ENCODE measurements at regions not wholly inside any gene's neighbourhood (a gene's known extent, or its start where the extent isn't known, plus 50 kb on each side); places are given as distances from the start of the nearest gene placed in this dataset.

DNA sequence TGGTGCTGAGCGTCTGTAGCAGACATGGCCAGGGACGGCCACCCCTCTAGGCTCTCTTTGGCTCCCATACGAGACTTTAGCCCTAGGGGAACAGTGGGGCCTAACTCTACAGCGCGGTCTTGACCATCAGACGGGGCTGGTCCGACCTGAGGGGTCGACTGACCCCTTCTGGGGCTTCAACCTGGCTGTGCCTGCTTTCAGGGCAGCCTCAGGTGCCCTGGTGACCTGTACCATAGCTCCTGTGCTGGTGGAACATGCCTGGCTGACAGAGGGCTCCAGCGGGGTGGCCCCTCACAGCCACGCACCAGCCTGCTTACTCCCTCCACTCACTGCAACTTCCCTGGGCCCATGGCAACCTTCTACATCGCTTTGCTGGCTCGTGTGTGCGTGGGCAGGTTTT lies 423.4 kb upstream of the SEMA6A start:
- Histone ChIP-seq H3K27me3 (ENCODE audit: control insufficient read depth in 1 of 2, insufficient read depth in 2 of 2, low read length in 2 of 2) (no peaks in the 10 kb centered on the region), H3K9ac (ENCODE audit: low read depth in 1 of 2, low read length in 2 of 2) (no peak overlapping the region), H3K4me3 (ENCODE audit: low read depth in 1 of 2, low read length in 2 of 2) (no peak overlapping the region), H3K27ac (ENCODE audit: low read depth, low read length) (no peak overlapping the region), H3K4me1 (ENCODE audit: control insufficient read depth in 1 of 2, insufficient read depth in 2 of 2, low read length in 2 of 2) (no peaks in the 10 kb centered on the region), H3K9me3 (ENCODE audit: control insufficient read depth in 1 of 2, low read length in 2 of 2) (no peaks in the 10 kb centered on the region), H3K36me3 (ENCODE audit: control insufficient read depth in 1 of 2, insufficient read depth in 2 of 2, low read length in 2 of 2) (no peaks in the 10 kb centered on the region)

DNA sequence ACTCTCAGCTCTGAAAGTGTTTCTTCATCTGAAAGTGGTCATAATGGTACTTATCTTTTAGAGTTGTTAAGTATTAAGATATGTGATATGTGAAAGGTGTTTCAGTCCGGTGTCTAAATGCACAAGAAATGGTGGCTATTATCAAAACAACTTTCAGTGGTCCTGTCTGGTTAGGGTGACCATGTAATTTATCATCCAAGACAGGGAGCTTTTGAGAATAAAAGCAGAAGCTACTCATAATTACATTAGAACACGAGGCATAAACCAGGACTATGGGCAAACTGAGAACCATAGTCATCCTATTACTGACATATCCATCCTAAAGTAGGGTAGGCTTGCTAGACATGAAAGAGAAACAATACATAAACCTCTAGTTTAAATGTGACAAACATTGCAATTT lies 418.1 kb upstream of the SEMA6A start:
- Histone ChIP-seq H3K9me3 (ENCODE audit: control insufficient read depth in 1 of 2, low read length in 2 of 2) (no peaks in the 10 kb centered on the region), H3K9ac (ENCODE audit: low read depth in 1 of 2, low read length in 2 of 2) (no peak overlapping the region), H3K4me1 (ENCODE audit: control insufficient read depth in 1 of 2, insufficient read depth in 2 of 2, low read length in 2 of 2) (no peaks in the 10 kb centered on the region), H3K36me3 (ENCODE audit: control insufficient read depth in 1 of 2, insufficient read depth in 2 of 2, low read length in 2 of 2) (no peaks in the 10 kb centered on the region), H3K27ac (ENCODE audit: low read depth, low read length) (no peak overlapping the region), H3K27me3 (ENCODE audit: control insufficient read depth in 1 of 2, insufficient read depth in 2 of 2, low read length in 2 of 2) (no peaks in the 10 kb centered on the region), H3K4me3 (ENCODE audit: low read depth in 1 of 2, low read length in 2 of 2) (no peak overlapping the region)

DNA sequence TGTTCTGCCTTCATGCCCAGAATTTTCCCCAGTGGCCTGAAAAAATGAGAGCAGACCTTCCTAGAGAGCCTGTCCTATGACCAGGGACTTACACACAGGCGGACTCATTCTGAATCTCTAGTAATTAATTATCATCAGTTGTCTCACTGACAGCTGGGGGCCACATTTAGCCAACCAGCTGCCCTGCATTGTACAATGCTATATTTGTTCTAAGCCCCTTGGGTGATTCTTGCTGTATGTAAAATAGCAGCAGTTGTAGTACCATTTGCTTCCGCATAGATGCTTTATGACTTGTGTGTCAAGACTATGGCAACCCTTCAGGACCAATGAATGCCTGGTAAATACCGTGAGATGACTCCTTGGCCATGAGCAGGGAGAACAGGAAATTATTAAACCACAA lies 415.4 kb upstream of the SEMA6A start:
- no peaks in the 10 kb centered on the region for H3K36me3 ChIP-seq (ENCODE audit: control insufficient read depth in 1 of 2, insufficient read depth in 2 of 2, low read length in 2 of 2)
- no peaks in the 10 kb centered on the region for H3K27me3 ChIP-seq (ENCODE audit: control insufficient read depth in 1 of 2, insufficient read depth in 2 of 2, low read length in 2 of 2)
- H3K9me3 ChIP-seq (ENCODE audit: control insufficient read depth in 1 of 2, low read length in 2 of 2): no peaks in the 10 kb centered on the region
- H3K9ac ChIP-seq (ENCODE audit: low read depth in 1 of 2, low read length in 2 of 2): no peak overlapping the region
- no peaks in the 10 kb centered on the region for H3K4me1 ChIP-seq (ENCODE audit: control insufficient read depth in 1 of 2, insufficient read depth in 2 of 2, low read length in 2 of 2)
- H3K27ac ChIP-seq (ENCODE audit: low read depth, low read length): no peak overlapping the region
- no peak overlapping the region for H3K4me3 ChIP-seq (ENCODE audit: low read depth in 1 of 2, low read length in 2 of 2)

DNA sequence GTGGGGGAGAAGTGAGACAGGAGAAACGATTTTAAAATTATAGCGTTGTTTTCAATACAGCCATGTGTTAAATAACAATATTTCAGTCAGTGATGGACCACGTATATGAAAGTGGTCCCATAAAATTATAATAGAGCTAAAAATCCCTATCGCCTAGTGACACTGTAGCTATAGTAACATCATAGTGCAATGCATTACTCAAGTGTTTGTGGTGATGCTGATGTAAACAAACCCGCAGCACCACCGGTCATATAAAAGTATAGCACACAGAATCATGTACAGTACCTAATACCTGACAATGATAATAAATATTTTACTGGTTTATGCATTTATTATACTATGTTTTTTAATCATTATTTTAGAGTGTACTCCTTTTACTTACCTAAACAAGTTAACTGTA lies 407.4 kb upstream of the SEMA6A start:
- no peak overlapping the region for H3K9ac ChIP-seq (ENCODE audit: low read depth in 1 of 2, low read length in 2 of 2)
- no peaks in the 10 kb centered on the region for H3K27me3 ChIP-seq (ENCODE audit: control insufficient read depth in 1 of 2, insufficient read depth in 2 of 2, low read length in 2 of 2)
- no peaks in the 10 kb centered on the region for H3K4me1 ChIP-seq (ENCODE audit: control insufficient read depth in 1 of 2, insufficient read depth in 2 of 2, low read length in 2 of 2)
- no peaks in the 10 kb centered on the region for H3K36me3 ChIP-seq (ENCODE audit: control insufficient read depth in 1 of 2, insufficient read depth in 2 of 2, low read length in 2 of 2)
- H3K9me3 ChIP-seq (ENCODE audit: control insufficient read depth in 1 of 2, low read length in 2 of 2): no peaks in the 10 kb centered on the region
- no peak overlapping the region for H3K4me3 ChIP-seq (ENCODE audit: low read depth in 1 of 2, low read length in 2 of 2)
- no peak overlapping the region for H3K27ac ChIP-seq (ENCODE audit: low read depth, low read length)

DNA sequence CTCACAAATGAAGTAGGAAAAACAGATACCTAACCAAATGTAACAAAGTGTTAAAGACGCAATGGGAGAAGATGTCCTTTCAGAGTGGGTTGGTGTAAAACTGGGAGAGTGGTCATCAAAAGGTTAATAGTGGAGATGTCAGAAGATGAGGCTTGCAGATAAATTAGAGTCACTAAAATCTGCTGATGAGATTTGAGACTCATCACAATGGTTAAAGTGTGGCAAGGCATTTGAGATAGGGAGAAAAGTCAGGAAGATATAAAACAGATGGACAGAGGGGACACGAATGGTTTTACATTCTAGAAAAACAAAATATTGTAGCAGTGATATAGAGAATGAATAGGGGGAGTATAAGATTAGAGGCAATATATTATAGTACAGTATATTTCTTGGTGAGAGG lies 406.0 kb upstream of the SEMA6A start:
- Histone ChIP-seq H3K4me1 (ENCODE audit: control insufficient read depth in 1 of 2, insufficient read depth in 2 of 2, low read length in 2 of 2) (no peaks in the 10 kb centered on the region), H3K9ac (ENCODE audit: low read depth in 1 of 2, low read length in 2 of 2) (no peak overlapping the region), H3K36me3 (ENCODE audit: control insufficient read depth in 1 of 2, insufficient read depth in 2 of 2, low read length in 2 of 2) (no peaks in the 10 kb centered on the region), H3K27ac (ENCODE audit: low read depth, low read length) (no peak overlapping the region), H3K27me3 (ENCODE audit: control insufficient read depth in 1 of 2, insufficient read depth in 2 of 2, low read length in 2 of 2) (no peaks in the 10 kb centered on the region), H3K4me3 (ENCODE audit: low read depth in 1 of 2, low read length in 2 of 2) (no peak overlapping the region), H3K9me3 (ENCODE audit: control insufficient read depth in 1 of 2, low read length in 2 of 2) (no peaks in the 10 kb centered on the region)

DNA sequence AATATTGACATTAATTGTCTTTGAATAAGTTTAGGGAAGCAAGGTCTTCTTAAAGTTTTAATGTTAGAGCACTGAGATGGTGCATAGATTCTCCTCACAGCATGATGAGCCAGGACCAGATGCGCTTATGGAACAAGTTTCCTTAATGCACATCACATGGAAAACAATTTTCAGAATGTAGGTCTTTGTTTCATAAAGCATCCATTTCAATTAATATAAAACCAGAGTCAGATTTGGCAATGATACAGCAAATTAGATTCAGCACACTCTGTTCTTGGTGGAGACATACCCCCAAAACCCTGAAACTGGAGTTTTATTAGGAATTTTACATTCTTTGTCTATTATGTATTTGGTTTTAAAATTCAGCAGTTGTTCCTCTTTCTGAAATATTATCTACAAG lies 402.1 kb upstream of the SEMA6A start:
- H3K9ac ChIP-seq (ENCODE audit: low read depth in 1 of 2, low read length in 2 of 2): no peak overlapping the region
- no peaks in the 10 kb centered on the region for H3K4me1 ChIP-seq (ENCODE audit: control insufficient read depth in 1 of 2, insufficient read depth in 2 of 2, low read length in 2 of 2)
- H3K27me3 ChIP-seq (ENCODE audit: control insufficient read depth in 1 of 2, insufficient read depth in 2 of 2, low read length in 2 of 2): no peaks in the 10 kb centered on the region
- H3K4me3 ChIP-seq (ENCODE audit: low read depth in 1 of 2, low read length in 2 of 2): no peak overlapping the region
- no peaks in the 10 kb centered on the region for H3K9me3 ChIP-seq (ENCODE audit: control insufficient read depth in 1 of 2, low read length in 2 of 2)
- H3K36me3 ChIP-seq (ENCODE audit: control insufficient read depth in 1 of 2, insufficient read depth in 2 of 2, low read length in 2 of 2): no peaks in the 10 kb centered on the region
- no peak overlapping the region for H3K27ac ChIP-seq (ENCODE audit: low read depth, low read length)

DNA sequence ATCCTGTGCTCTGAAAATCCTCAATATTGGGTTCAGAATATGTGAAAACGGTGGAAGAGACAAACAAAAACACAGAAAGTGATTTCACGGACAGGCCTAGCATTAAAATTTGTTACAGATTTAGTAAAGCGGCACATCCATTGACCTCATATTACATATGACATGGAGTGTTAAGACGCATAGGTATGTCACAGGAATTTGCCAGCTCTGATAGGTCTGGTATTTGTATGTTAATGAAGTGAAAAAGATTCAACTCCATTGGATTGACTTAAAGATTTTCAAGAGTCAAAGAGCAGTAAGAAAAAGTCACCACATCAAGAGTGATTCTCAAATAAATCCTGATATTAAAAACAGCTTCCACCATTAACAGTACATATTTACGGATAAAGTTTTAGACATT lies 396.5 kb upstream of the SEMA6A start:
- H3K9ac ChIP-seq (ENCODE audit: low read depth in 1 of 2, low read length in 2 of 2): no peak overlapping the region
- H3K9me3 ChIP-seq (ENCODE audit: control insufficient read depth in 1 of 2, low read length in 2 of 2): no peaks in the 10 kb centered on the region
- no peaks in the 10 kb centered on the region for H3K36me3 ChIP-seq (ENCODE audit: control insufficient read depth in 1 of 2, insufficient read depth in 2 of 2, low read length in 2 of 2)
- no peak overlapping the region for H3K4me3 ChIP-seq (ENCODE audit: low read depth in 1 of 2, low read length in 2 of 2)
- H3K27me3 ChIP-seq (ENCODE audit: control insufficient read depth in 1 of 2, insufficient read depth in 2 of 2, low read length in 2 of 2): no peaks in the 10 kb centered on the region
- no peaks in the 10 kb centered on the region for H3K4me1 ChIP-seq (ENCODE audit: control insufficient read depth in 1 of 2, insufficient read depth in 2 of 2, low read length in 2 of 2)
- no peak overlapping the region for H3K27ac ChIP-seq (ENCODE audit: low read depth, low read length)

DNA sequence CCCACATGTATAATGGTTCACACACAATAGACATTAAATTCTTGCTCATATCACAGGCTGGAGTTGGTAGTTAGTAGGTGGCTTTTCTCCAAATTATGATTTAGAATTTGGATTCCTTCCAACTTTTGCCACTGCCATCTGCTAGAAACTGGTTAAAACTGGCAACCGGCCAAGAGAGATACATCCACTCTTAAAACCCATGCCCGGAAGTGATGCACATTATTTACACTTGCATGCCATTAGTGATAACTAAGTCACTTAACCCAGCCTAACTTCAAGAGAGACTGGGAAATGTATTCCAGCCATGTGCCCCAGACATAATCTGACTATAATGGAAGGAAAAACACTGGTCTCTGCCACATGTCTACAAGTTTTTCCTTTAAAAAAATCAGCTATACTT lies 395.7 kb upstream of the SEMA6A start:
- H3K4me1 ChIP-seq (ENCODE audit: control insufficient read depth in 1 of 2, insufficient read depth in 2 of 2, low read length in 2 of 2): no peaks in the 10 kb centered on the region
- no peaks in the 10 kb centered on the region for H3K9me3 ChIP-seq (ENCODE audit: control insufficient read depth in 1 of 2, low read length in 2 of 2)
- no peaks in the 10 kb centered on the region for H3K36me3 ChIP-seq (ENCODE audit: control insufficient read depth in 1 of 2, insufficient read depth in 2 of 2, low read length in 2 of 2)
- H3K27me3 ChIP-seq (ENCODE audit: control insufficient read depth in 1 of 2, insufficient read depth in 2 of 2, low read length in 2 of 2): no peaks in the 10 kb centered on the region
- H3K4me3 ChIP-seq (ENCODE audit: low read depth in 1 of 2, low read length in 2 of 2): no peak overlapping the region
- no peak overlapping the region for H3K27ac ChIP-seq (ENCODE audit: low read depth, low read length)
- no peak overlapping the region for H3K9ac ChIP-seq (ENCODE audit: low read depth in 1 of 2, low read length in 2 of 2)

DNA sequence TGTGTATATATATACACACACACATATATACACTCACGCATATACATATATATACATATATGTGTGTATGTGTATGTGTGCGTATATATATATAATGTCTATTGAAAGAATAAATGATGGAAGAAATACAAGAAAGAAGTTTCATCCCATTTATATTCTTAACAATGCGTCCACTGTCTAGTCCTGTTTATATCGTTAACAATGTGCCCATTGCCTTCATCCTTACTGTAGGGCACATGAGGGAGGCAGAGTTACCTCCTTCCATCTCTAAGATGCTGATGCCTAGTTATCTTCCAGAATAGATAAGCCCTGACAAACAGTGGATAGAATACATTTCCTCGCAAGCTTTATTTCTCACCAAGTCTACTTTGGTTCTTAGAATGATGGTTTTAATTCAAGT lies 389.8 kb upstream of the SEMA6A start:
- H3K9ac ChIP-seq (ENCODE audit: low read depth in 1 of 2, low read length in 2 of 2): no peak overlapping the region
- H3K4me1 ChIP-seq (ENCODE audit: control insufficient read depth in 1 of 2, insufficient read depth in 2 of 2, low read length in 2 of 2): no peaks in the 10 kb centered on the region
- no peaks in the 10 kb centered on the region for H3K36me3 ChIP-seq (ENCODE audit: control insufficient read depth in 1 of 2, insufficient read depth in 2 of 2, low read length in 2 of 2)
- H3K27me3 ChIP-seq (ENCODE audit: control insufficient read depth in 1 of 2, insufficient read depth in 2 of 2, low read length in 2 of 2): no peaks in the 10 kb centered on the region
- no peak overlapping the region for H3K27ac ChIP-seq (ENCODE audit: low read depth, low read length)
- H3K4me3 ChIP-seq (ENCODE audit: low read depth in 1 of 2, low read length in 2 of 2): no peak overlapping the region
- no peaks in the 10 kb centered on the region for H3K9me3 ChIP-seq (ENCODE audit: control insufficient read depth in 1 of 2, low read length in 2 of 2)

DNA sequence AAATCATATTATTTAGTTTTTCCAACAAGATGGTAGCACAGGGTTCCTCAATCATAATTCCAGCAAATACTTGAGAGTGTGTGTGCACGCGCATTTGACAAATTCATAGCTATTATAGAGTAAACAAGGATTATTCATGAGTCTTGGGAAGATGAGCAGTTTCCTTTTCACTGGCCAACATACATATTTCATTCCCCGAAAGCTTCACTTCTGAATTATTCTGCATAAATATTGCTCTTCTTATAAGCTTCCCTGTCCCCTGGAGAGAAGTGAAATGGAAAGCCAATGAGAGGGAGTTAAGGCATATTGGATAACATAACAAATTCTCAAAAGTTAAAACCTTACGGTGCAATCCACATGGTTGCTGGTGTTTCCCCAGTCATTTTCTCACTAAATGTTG lies 386.4 kb upstream of the SEMA6A start:
- Histone ChIP-seq H3K4me1 (ENCODE audit: control insufficient read depth in 1 of 2, insufficient read depth in 2 of 2, low read length in 2 of 2) (no peaks in the 10 kb centered on the region), H3K36me3 (ENCODE audit: control insufficient read depth in 1 of 2, insufficient read depth in 2 of 2, low read length in 2 of 2) (no peaks in the 10 kb centered on the region), H3K9ac (ENCODE audit: low read depth in 1 of 2, low read length in 2 of 2) (no peak overlapping the region), H3K4me3 (ENCODE audit: low read depth in 1 of 2, low read length in 2 of 2) (no peak overlapping the region), H3K9me3 (ENCODE audit: control insufficient read depth in 1 of 2, low read length in 2 of 2) (no peaks in the 10 kb centered on the region), H3K27ac (ENCODE audit: low read depth, low read length) (no peak overlapping the region), H3K27me3 (ENCODE audit: control insufficient read depth in 1 of 2, insufficient read depth in 2 of 2, low read length in 2 of 2) (no peaks in the 10 kb centered on the region)

DNA sequence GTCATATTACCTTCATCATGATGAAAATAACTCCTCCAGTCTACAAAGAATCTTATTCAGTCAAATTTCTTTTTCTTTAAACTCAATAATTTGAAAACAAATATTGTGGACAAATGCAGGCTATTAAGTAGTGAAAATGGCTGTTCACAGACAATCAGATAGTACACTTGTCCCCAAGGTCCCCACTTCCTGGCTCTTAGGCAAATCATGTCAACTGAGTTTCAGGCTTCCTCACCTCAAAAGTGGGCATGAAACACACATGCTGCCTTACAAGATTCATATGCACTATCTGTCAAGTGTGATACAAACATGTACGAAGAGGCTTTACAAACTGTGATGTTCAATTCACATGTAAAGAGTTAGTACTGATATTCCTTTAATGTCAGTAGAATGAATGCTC lies 385.2 kb upstream of the SEMA6A start:
- Histone ChIP-seq H3K27me3 (ENCODE audit: control insufficient read depth in 1 of 2, insufficient read depth in 2 of 2, low read length in 2 of 2) (no peaks in the 10 kb centered on the region), H3K36me3 (ENCODE audit: control insufficient read depth in 1 of 2, insufficient read depth in 2 of 2, low read length in 2 of 2) (no peaks in the 10 kb centered on the region), H3K9me3 (ENCODE audit: control insufficient read depth in 1 of 2, low read length in 2 of 2) (no peaks in the 10 kb centered on the region), H3K4me1 (ENCODE audit: control insufficient read depth in 1 of 2, insufficient read depth in 2 of 2, low read length in 2 of 2) (no peaks in the 10 kb centered on the region), H3K4me3 (ENCODE audit: low read depth in 1 of 2, low read length in 2 of 2) (no peak overlapping the region), H3K27ac (ENCODE audit: low read depth, low read length) (no peak overlapping the region), H3K9ac (ENCODE audit: low read depth in 1 of 2, low read length in 2 of 2) (no peak overlapping the region)
